ENCODE measurements at regions not wholly inside any gene's neighbourhood (a gene's known extent, or its start where the extent isn't known, plus 50 kb on each side); places are given as distances from the start of the nearest gene placed in this dataset.

DNA sequence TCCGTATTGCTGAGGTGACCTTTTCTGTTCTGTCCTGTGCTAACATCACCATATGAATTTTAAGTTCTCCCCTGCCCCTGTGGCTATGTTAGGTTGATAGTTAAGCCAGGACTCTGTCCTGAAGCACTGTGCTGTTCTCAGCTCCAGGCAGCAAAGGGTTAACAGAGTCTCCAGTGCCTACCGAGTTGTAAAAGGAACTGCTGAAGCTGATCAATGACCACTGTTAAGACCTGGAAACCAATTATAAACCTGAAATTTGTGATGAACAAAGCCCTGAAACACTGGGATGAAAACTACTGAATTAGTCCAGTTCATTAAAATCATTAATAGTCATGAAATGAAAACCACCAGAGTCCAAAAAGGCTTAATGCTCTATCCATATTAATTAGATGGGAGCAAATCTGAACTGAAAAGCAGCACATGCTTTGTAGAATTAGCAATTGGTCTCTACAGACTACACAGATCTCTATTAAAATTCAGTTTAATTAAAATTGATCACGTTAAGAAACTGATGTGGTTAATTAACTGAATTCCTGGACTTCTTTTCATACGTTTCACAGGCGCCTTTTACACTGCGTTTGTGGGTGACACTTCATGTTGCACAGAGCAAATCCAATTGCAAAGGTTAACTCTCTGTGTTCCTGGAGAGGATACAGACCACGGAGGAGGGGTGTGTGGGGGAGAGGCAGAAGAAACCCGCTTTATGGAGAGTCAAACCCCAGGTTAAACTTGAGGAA lies 188.5 kb upstream of the MPPED2 start:
- intact Hi-C loops (cut with micrococcal nuclease), result no loop called here
- Histone ChIP-seq H3K9ac (ENCODE audit: low read length) (no peak overlapping the region), H3K27ac (ENCODE audit: low read length in 2 of 2) (no peak overlapping the region), H3K9me3 (ENCODE audit: control extremely low read depth in 1 of 3, control insufficient read depth in 2 of 3, insufficient read depth in 1 of 3, low read length in 2 of 3) (no peaks in the 10 kb centered on the region), H4K20me1 (ENCODE audit: control insufficient read depth, insufficient read depth, low read length, poor library complexity, severe bottlenecking) (no peaks in the 10 kb centered on the region), H3K79me2 (ENCODE audit: control insufficient read depth, insufficient read depth, low read length) (no peaks in the 10 kb centered on the region), H3K27me3 (replicated peaks in 1 of 4; ENCODE audit: control extremely low read depth in 1 of 4, control insufficient read depth in 3 of 4, insufficient read depth in 4 of 4, low read length in 3 of 4) (no peaks in the 10 kb centered on the region), H3K4me1 (ENCODE audit: control insufficient read depth in 2 of 2, insufficient read depth in 2 of 2, low read length in 2 of 2) (no peaks in the 10 kb centered on the region), H3K4me3 (ENCODE audit: control extremely low read depth in 1 of 5, extremely low read depth in 1 of 5, insufficient read depth in 1 of 5, low read depth in 2 of 5, low read length in 4 of 5) (no peak overlapping the region), H2AFZ (ENCODE audit: insufficient read depth, low read depth, low read length, poor library complexity, severe bottlenecking) (no peak overlapping the region), H3K36me3 (replicated peaks in 1 of 2; ENCODE audit: control extremely low read depth in 1 of 2, control insufficient read depth in 1 of 2, extremely low read depth in 1 of 2, insufficient read depth in 2 of 2, low read length in 1 of 2) (no peaks in the 10 kb centered on the region), H3K4me2 (replicated peaks; ENCODE audit: low read depth, low read length, poor library complexity, severe bottlenecking) (no peak overlapping the region)
- ChIA-PET CTCF (no interaction called here), POLR2A (no interaction called here)
- no peak for ATAC-seq (ENCODE audit: low read depth)
- Mint-ChIP-seq H3K27me3 (no peaks in the 10 kb centered on the region), H3K4me3 (no peak overlapping the region), H3K9me3 (ENCODE audit: insufficient read depth) (no peaks in the 10 kb centered on the region), H3K4me1 (no peaks in the 10 kb centered on the region), H3K27ac (no peak overlapping the region)
- TF ChIP-seq EZH2 (IDR thresholded peaks at IDR 0.05; ENCODE audit: borderline replicate concordance, insufficient read depth, low read depth, low read length, poor library complexity, severe bottlenecking), result no peak
- TF ChIP-seq, protein P1, sequence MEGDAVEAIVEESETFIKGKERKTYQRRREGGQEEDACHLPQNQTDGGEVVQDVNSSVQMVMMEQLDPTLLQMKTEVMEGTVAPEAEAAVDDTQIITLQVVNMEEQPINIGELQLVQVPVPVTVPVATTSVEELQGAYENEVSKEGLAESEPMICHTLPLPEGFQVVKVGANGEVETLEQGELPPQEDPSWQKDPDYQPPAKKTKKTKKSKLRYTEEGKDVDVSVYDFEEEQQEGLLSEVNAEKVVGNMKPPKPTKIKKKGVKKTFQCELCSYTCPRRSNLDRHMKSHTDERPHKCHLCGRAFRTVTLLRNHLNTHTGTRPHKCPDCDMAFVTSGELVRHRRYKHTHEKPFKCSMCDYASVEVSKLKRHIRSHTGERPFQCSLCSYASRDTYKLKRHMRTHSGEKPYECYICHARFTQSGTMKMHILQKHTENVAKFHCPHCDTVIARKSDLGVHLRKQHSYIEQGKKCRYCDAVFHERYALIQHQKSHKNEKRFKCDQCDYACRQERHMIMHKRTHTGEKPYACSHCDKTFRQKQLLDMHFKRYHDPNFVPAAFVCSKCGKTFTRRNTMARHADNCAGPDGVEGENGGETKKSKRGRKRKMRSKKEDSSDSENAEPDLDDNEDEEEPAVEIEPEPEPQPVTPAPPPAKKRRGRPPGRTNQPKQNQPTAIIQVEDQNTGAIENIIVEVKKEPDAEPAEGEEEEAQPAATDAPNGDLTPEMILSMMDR (IDR thresholded peaks at IDR 0.05), result no peak
- 54% methylated on average over 6 of the region's 8 CpGs for WGBS (ENCODE audit: insufficient coverage)
- no peak for DNase-seq

DNA sequence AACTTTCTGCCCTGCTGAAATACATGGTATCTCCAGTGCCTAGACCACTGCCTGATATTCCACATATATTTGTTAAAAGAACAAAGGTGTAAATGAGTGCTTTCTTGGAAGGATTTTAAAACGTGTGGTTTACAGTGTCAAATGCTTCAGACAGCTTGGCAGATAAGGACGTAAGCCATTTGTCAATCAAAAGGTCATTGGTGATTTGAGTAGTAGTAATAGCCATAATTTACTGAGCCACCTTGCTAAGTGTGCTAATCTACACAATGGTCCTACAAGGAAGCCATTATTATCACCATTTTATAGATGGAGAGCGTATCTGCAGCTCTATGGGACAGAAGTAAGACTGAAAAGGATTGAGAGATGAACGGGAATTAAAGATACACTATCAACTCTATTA lies 186.8 kb upstream of the MPPED2 start:
- TF ChIP-seq, protein P1 (IDR thresholded peaks at IDR 0.05), result no peak
- TF ChIP-seq EZH2 (IDR thresholded peaks at IDR 0.05; ENCODE audit: borderline replicate concordance, insufficient read depth, low read depth, low read length, poor library complexity, severe bottlenecking), result no peak
- ATAC-seq (ENCODE audit: low read depth) (no peak), DNase-seq (no peak)
- Mint-ChIP-seq H3K27ac (no peak overlapping the region), H3K4me3 (no peak overlapping the region), H3K9me3 (ENCODE audit: insufficient read depth) (no peaks in the 10 kb centered on the region), H3K27me3 (no peaks in the 10 kb centered on the region), H3K4me1 (no peaks in the 10 kb centered on the region)
- no peak overlapping the region for H2AFZ ChIP-seq (ENCODE audit: insufficient read depth, low read depth, low read length, poor library complexity, severe bottlenecking)
- no peaks in the 10 kb centered on the region for H3K79me2 ChIP-seq (ENCODE audit: control insufficient read depth, insufficient read depth, low read length)
- no peak overlapping the region for H3K4me2 ChIP-seq (replicated peaks; ENCODE audit: low read depth, low read length, poor library complexity, severe bottlenecking)
- POLR2A ChIA-PET, result no interaction called here
- CTCF ChIA-PET, result no interaction called here
- no peaks in the 10 kb centered on the region for H3K9me3 ChIP-seq (ENCODE audit: control extremely low read depth in 1 of 3, control insufficient read depth in 2 of 3, insufficient read depth in 1 of 3, low read length in 2 of 3)
- no peaks in the 10 kb centered on the region for H3K27me3 ChIP-seq (replicated peaks in 1 of 4; ENCODE audit: control extremely low read depth in 1 of 4, control insufficient read depth in 3 of 4, insufficient read depth in 4 of 4, low read length in 3 of 4)
- no peaks in the 10 kb centered on the region for H3K4me1 ChIP-seq (ENCODE audit: control insufficient read depth in 2 of 2, insufficient read depth in 2 of 2, low read length in 2 of 2)
- no peak overlapping the region for H3K27ac ChIP-seq (ENCODE audit: low read length in 2 of 2)
- WGBS (ENCODE audit: insufficient coverage), result no CpG with 5 or more reads among the region's 4 CpGs
- H4K20me1 ChIP-seq (ENCODE audit: control insufficient read depth, insufficient read depth, low read length, poor library complexity, severe bottlenecking), result no peaks in the 10 kb centered on the region
- intact Hi-C loops (cut with micrococcal nuclease), result no loop called here
- no peak overlapping the region for H3K9ac ChIP-seq (ENCODE audit: low read length)
- no peaks in the 10 kb centered on the region for H3K36me3 ChIP-seq (replicated peaks in 1 of 2; ENCODE audit: control extremely low read depth in 1 of 2, control insufficient read depth in 1 of 2, extremely low read depth in 1 of 2, insufficient read depth in 2 of 2, low read length in 1 of 2)
- no peak overlapping the region for H3K4me3 ChIP-seq (ENCODE audit: control extremely low read depth in 1 of 5, extremely low read depth in 1 of 5, insufficient read depth in 1 of 5, low read depth in 2 of 5, low read length in 4 of 5)
